CD4-positive, alpha-beta T cell (primary cell): ENCODE measurements at regions not wholly inside any gene's neighbourhood (a gene's known extent, or its start where the extent isn't known, plus 50 kb on each side); places are given as distances from the start of the nearest gene placed in this dataset.

ENCODE experiments used
- ATAC-seq: fragments of 200-7000 bp; cut with Tn5 transposase; one replicate; pipeline ENCODE4 v1.10.0; 2022; ENCODE audit warnings: mild to moderate bottlenecking; ENCODE audit not compliant: poor library complexity
- CTCF ChIA-PET: fragments of 350-600 bp; sonication (Branson Sonifier 250); formaldehyde crosslinking; loops from one replicate; lab custom pipeline; 2021; ENCODE audit warnings: antibody characterized with exemption, inconsistent platforms; lab: Charles Lee
- POLR2A ChIA-PET: fragments of 350-600 bp; sonication (Branson Sonifier 250); formaldehyde crosslinking; loops from one replicate; lab custom pipeline; 2021; ENCODE audit warnings: antibody characterized with exemption, inconsistent platforms; lab: Charles Lee
- DNase-seq, 14 experiments: peaks; one replicate each; pipeline ENCODE4 v3.0.0-alpha.2; 2013 to 2020; ENCODE audit warnings: mixed read lengths in 2 of 14
- H3K27ac ChIP-seq, 2 donors: one replicate each; pipeline versions ENCODE4 v1.5.1 to v1.7.0; 2013; ENCODE audit warnings: low read length in 2 of 2, low read depth in 1 of 2, mild to moderate bottlenecking in 1 of 2
- H3K27me3 ChIP-seq, 2 experiments: 1 replicate in 1 of 2; 2 replicates in 1 of 2; pipeline versions ENCODE4 v1.6.1 to v1.7.0; 2013; ENCODE audit warnings: low read length in 2 of 2, control low read depth in 1 of 2, mild to moderate bottlenecking in 1 of 2, moderate library complexity in 1 of 2; ENCODE audit not compliant: insufficient read depth in 2 of 2, control insufficient read depth in 1 of 2
- H3K36me3 ChIP-seq: one replicate; pipeline ENCODE4 v1.6.1; 2013; ENCODE audit warnings: low read length, control low read depth; ENCODE audit not compliant: insufficient read depth
- H3K4me1 ChIP-seq: one replicate; pipeline ENCODE4 v1.6.1; 2013; ENCODE audit warnings: low read length, control low read depth; ENCODE audit not compliant: insufficient read depth
- H3K4me3 ChIP-seq: one replicate; pipeline ENCODE4 v1.5.1; 2013; ENCODE audit warnings: mild to moderate bottlenecking, low read length, moderate library complexity
- H3K9me3 ChIP-seq, 2 experiments: 1 replicate in 1 of 2; 2 replicates in 1 of 2; pipeline versions ENCODE4 v1.6.1 to v1.7.0; 2013; ENCODE audit warnings: low read length in 2 of 2, mild to moderate bottlenecking in 2 of 2, control low read depth in 1 of 2, moderate library complexity in 1 of 2; ENCODE audit not compliant: control insufficient read depth in 1 of 2, insufficient read depth in 1 of 2
- H3K27ac Mint-ChIP-seq: one replicate; pipeline ENCODE4 v1.8.0; 2020; ENCODE audit warnings: mixed read lengths
- H3K27me3 Mint-ChIP-seq: one replicate; pipeline ENCODE4 v1.8.0; 2021; ENCODE audit warnings: mixed read lengths
- H3K36me3 Mint-ChIP-seq: one replicate; pipeline ENCODE4 v1.8.0; 2021; ENCODE audit warnings: low read depth, mixed read lengths
- H3K4me1 Mint-ChIP-seq: one replicate; pipeline ENCODE4 v1.8.0; 2021; ENCODE audit warnings: low read depth, mixed read lengths
- H3K4me3 Mint-ChIP-seq: one replicate; pipeline ENCODE4 v1.8.0; 2020; ENCODE audit warnings: mild to moderate bottlenecking, mixed read lengths
- H3K9me3 Mint-ChIP-seq: one replicate; pipeline ENCODE4 v1.8.0; 2020; ENCODE audit warnings: mixed read lengths
- CTCF ChIP-seq: fragments of 200-600 bp; IDR thresholded peaks from one replicate; pipeline ENCODE4 v1.8.0; 2022; ENCODE audit warnings: antibody characterized with exemption, mild to moderate bottlenecking
- intact Hi-C, 2 experiments: fragments of 100-400 bp; cut with DNase I in 1 of 2; cut with micrococcal nuclease in 1 of 2; formaldehyde crosslinking; loops; one replicate each; pipeline versions ENCODE4 v1.15.1 to v1.9.0; 2023 to 2025; cut with DNase I, micrococcal nuclease

GRCh38 chr6:91613481-91613880 lies 1026.6 kb upstream of the MAP3K7 start:
- Mint-ChIP-seq H3K27ac (no peak overlapping the region), H3K36me3 (no peaks in the 10 kb centered on the region), H3K9me3 (peaks cover 3% of the 10 kb centered on the region), H3K4me1 (no peaks in the 10 kb centered on the region), H3K4me3 (no peak overlapping the region), H3K27me3 (no peaks in the 10 kb centered on the region)
- Histone ChIP-seq H3K4me1 (no peaks in the 10 kb centered on the region), H3K9me3 (no peaks in the 10 kb centered on the region), H3K27ac (no peak overlapping the region), H3K4me3 (no peak overlapping the region), H3K36me3 (no peaks in the 10 kb centered on the region), H3K27me3 (no peaks in the 10 kb centered on the region)
- TF ChIP-seq CTCF = no peak
- POLR2A ChIA-PET = no interaction called here
- CTCF ChIA-PET = no interaction called here
- no peak for ATAC-seq
- intact Hi-C loops = no loop called here
- DNase-seq = no peak

GRCh38 chr6:91611190-91611589 lies 1024.3 kb upstream of the MAP3K7 start:
- POLR2A ChIA-PET = no interaction called here
- no peak for DNase-seq
- Mint-ChIP-seq H3K27ac (no peak overlapping the region), H3K36me3 (no peaks in the 10 kb centered on the region), H3K27me3 (no peaks in the 10 kb centered on the region), H3K4me1 (no peaks in the 10 kb centered on the region), H3K9me3 (peaks cover 3% of the 10 kb centered on the region), H3K4me3 (no peak overlapping the region)
- H3K27ac ChIP-seq = no peak overlapping the region
- no peaks in the 10 kb centered on the region for H3K27me3 ChIP-seq
- H3K9me3 ChIP-seq = no peaks in the 10 kb centered on the region
- H3K36me3 ChIP-seq = no peaks in the 10 kb centered on the region
- no peak for TF ChIP-seq CTCF
- no peak overlapping the region for H3K4me3 ChIP-seq
- no peaks in the 10 kb centered on the region for H3K4me1 ChIP-seq
- intact Hi-C loops = no loop called here
- ATAC-seq = no peak
- CTCF ChIA-PET = no interaction called here

- H3K9me3 ChIP-seq = no peaks in the 10 kb centered on the region
- POLR2A ChIA-PET = no interaction called here
- no peaks in the 10 kb centered on the region for H3K27me3 ChIP-seq
- Mint-ChIP-seq H3K4me1 (no peaks in the 10 kb centered on the region), H3K27ac (no peak overlapping the region), H3K27me3 (no peaks in the 10 kb centered on the region), H3K9me3 (no peaks in the 10 kb centered on the region), H3K4me3 (no peak overlapping the region), H3K36me3 (no peaks in the 10 kb centered on the region)
- no peak for TF ChIP-seq CTCF
- no peak for ATAC-seq
- no peak overlapping the region for H3K4me3 ChIP-seq
- intact Hi-C loops = no loop called here
- DNase-seq = no peak
- CTCF ChIA-PET = no interaction called here
- no peak overlapping the region for H3K27ac ChIP-seq
- H3K36me3 ChIP-seq = no peaks in the 10 kb centered on the region
- H3K4me1 ChIP-seq = no peaks in the 10 kb centered on the region
Measured at GRCh38 chr6:91608428-91608827, 1021.6 kb upstream of the MAP3K7 start.
